NCI-H2029 (cell line): ENCODE measurements at regions not wholly inside any gene's neighbourhood (a gene's known extent, or its start where the extent isn't known, plus 50 kb on each side); places are given as distances from the start of the nearest gene placed in this dataset.
A peak's percentile ranks its signal among the peaks of the same experiment; 100 is the strongest.

Source experiments
- DNase-seq: peaks from one replicate; lab custom pipeline; 2025; lab: John Stamatoyannopoulos, UW

DNA sequence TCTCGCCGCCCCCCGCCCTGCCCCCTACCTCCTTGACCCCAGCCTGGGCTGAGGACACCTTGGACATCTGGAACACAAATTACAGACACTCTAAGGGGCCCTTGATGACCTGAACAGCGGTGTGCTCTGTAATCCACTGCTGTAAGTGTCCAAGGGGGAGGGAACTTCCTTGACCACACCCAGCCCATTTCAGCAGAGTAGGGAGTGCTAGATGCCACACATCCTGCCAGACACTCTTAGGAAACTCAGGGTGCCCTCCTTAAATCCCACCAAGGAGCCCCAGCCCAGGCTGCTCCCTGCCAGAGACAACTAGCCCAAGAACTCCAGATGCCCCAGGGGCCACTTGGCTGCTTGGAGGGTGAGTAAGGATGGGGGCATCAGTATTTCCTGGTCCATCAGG is 282.2 kb downstream of the RRAGC start:
- no peak for DNase-seq

DNA sequence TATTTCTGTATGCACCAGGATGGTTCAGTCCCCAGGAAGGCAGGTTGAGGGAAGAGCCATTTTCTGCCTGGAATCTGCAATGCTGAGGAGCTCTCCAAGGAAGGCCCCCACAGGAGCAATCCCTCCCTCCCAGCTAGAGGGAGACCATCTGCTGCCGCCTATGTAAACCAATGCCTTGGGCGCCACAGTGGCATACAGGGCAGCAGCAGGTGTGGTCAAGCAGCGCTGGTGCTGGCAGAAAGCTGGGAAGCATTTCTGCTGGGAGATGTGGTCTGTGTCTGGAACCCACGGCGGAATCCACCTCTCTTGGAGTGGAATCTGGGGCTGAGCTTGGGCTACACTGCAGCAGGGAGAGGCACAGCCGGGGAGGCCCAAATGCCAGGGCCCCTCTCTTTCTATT is 283.3 kb downstream of the RRAGC start:
- no peak for DNase-seq

DNA sequence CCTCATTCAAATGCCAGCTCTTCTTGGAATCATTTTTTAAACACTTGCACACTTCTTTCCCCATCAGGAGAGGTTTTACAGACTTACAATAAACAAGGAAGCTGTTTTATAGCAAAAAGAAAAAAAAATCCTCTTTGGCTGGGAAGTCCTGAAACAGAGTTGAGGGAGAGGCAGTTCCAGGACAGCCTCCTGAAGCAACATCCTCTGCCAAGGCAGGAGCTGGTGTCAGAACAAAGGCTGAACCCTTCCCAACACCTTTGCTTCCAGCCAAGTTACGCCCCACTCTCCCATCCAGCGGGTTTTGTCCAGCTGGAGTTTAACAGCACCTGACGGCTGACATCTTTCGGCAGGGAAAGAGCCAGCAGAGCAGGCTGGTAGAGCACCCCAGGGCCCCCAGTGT is 287.8 kb downstream of the RRAGC start:
- DNase-seq = no peak

- no peak for DNase-seq
These were observed 289.0 kb downstream of the RRAGC start for GRCh38 chr1:38570657-38570975.

GRCh38 chr1:38569932-38570656 is 289.5 kb downstream of the RRAGC start:
- no peak for DNase-seq

DNA sequence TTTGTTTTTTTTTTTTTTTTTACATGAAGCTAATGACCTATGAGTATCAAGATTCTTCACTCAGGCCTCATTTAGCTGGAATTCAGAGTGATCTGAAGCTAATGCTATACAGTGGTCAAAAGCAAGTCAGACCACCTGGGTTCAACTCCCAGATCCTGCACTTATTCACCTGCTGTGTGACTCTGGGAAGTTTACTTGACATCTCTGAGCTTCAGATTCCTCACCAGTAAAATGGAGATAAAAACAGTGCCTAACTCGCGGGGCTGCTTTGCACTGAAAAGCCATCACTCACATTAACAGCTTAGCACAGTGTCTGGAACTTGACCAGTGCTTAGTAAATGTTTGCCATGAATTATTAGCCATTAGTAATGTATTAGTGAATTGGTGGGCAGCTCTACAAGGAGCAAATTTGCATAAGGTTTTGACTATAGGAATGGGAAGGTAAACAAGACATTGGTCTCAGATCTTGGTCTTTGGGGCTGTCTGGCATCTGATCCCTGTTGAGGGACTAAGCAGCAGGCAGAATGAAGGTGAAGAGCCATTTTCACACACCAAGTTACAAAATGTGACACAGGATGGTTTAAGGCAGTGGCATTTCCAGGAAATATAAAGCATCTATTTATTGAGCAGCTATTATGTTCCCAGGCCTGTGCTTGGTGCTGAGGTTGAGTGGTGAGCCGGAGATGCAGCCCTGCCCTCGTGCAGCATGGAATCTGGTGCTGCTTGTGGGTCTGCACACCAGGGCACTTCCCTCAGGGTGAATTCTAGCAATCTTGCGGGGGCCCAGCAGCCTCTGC is 291.3 kb downstream of the RRAGC start:
- no peak for DNase-seq

- DNase-seq = no peak
These were observed 292.2 kb downstream of the RRAGC start for GRCh38 chr1:38567401-38567800.

GRCh38 chr1:38565020-38565491 is 294.5 kb downstream of the RRAGC start:
- no peak for DNase-seq

DNA sequence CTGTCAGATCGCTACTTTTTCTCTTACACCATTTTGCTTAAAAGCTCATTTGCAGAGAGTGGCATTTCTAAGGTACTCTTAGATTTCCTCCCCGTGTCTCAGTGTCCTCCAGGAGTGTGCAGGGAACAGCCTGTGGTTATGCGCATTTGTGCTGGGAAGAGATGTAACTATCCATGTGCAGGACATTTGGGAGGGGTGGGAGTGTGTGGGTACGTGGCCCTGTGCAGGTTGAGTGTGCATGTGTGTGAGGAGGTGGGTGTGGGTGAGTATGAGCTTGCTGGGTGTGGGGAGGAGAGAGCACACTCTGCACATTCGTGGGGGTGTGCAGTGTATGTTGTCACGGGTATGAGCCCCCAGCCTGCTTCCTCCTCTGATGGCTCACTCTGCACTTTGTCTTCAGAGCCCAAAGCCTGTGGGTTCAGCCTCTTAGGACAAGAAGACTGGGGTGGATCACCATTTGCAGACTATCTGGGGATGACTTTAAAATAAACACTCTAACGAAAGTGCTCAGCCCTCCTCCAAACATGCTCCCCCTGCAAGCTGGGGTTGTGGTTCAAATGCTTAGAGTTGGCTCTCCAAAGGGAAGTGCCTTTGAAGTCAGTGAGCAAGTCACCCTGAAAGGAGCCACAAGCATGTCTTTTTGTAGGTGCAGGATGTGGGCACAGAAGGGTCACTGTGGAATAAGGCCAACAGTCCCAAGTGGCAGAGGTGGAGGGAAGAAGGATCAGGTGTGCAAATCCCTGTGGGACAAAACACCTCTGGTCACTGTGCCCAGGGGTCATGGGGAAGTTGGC is 295.4 kb downstream of the RRAGC start:
- no peak for DNase-seq

DNA sequence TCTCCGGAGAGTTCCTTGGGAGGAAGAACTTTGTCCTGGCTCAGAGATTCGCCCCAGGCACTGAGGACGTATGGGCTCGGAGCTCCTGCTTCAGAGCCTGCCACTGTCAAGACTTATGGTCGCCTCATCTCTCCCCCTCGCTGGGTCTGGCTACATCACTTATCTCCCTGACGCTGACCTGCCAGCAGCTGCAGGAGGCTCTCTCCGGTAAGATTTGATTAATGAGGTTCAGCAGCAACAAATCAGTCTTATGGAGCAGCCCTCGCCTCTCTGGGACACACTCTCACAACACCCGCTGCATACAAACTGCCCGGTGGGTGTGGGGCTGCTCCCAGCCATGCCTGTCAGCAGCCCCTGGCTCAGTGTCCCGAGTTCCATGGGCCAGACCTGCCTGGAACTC is 297.8 kb downstream of the RRAGC start:
- DNase-seq = no peak

DNA sequence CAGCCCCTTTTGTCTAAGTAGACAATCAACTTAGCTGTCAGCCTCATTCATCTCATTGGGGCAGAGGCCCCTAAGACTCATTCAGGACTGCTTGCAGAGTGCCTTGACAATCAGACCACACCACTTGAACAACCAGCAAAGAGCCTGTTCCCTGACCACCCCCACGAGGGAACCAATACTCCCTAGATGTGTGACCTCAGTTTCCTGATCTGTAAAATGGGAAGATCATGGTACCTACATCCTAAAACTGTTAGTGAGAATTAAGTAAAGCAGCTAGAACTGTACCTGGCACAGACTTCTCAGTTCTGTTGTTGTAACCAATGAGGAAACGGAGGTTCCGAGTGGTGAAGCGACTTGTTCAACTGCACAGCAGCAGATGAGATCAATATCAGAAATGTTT is 298.5 kb downstream of the RRAGC start:
- no peak for DNase-seq

- no peak for DNase-seq
These were observed 299.1 kb downstream of the RRAGC start for GRCh38 chr1:38560457-38560856.

- peak; percentile 85 for DNase-seq
These were observed 300.0 kb downstream of the RRAGC start for GRCh38 chr1:38559446-38560165.

GRCh38 chr1:38558500-38559445 is 300.8 kb downstream of the RRAGC start:
- peak; percentile 38 for DNase-seq

DNA sequence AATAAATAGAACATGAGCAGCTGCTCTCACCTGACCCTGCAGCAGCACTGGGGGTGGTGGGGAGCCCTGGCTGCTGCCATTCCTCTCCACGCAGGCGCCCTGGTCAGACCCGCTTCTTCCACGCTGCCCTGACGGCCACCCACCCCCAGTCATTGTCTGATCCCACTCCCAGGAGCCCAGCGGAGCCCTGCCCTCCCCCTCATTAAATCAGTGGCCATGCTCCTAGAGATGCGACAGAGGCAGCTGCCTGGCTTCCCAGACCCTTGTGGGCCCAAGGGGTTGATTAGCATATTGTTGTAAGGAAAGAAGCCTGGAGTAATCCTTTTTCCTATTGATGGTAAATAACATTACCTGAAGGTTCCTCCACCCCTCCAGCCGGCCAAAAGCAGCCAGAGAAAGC is 301.5 kb downstream of the RRAGC start:
- no peak for DNase-seq

DNA sequence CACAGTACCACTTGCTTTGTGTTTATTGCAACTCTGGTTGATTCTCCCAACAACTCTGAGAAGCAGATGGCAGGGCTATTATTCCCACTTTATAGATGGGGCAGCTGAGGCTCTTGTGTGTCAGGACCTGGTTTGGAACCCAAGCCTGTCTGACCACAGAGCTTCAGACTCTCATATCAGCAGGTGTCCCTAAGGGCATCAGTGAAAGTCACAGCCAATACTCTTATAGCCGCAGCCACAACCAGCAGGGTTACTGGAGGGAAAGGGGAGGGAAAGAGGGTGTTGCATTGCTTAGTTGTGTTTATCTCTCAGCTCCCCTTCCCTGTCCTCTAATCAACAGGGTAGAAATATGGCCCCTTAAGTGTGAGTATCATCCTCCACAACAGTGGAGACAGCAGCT is 304.0 kb downstream of the RRAGC start:
- no peak for DNase-seq

- DNase-seq = no peak
These were observed 304.4 kb downstream of the RRAGC start for GRCh38 chr1:38555130-38555529.

- no peak for DNase-seq
These were observed 308.0 kb downstream of the RRAGC start for GRCh38 chr1:38551318-38552307.

GRCh38 chr1:38549191-38549590 is 310.4 kb downstream of the RRAGC start:
- no peak for DNase-seq

GRCh38 chr1:38547321-38547720 is 312.3 kb downstream of the RRAGC start:
- DNase-seq = no peak
